Uterus (tissue), 2 donors: ENCODE measurements at regions not wholly inside any gene's neighbourhood (a gene's known extent, or its start where the extent isn't known, plus 50 kb on each side); places are given as distances from the start of the nearest gene placed in this dataset.

Experiments used
- POLR2A ChIP-seq, 2 donors: fragments of 450-650 bp; IDR thresholded peaks; one replicate each; pipeline ENCODE4 v1.6.1; 2016; ENCODE audit warnings: antibody characterized with exemption in 2 of 2, mild to moderate bottlenecking in 1 of 2, moderate library complexity in 1 of 2
- TF ChIP-seq, protein P1 (sequence below), 4 experiments: fragments of 200-600 bp in 2 of 4; fragments of 450-650 bp in 2 of 4; sonication (generic) in 2 of 4; IDR thresholded peaks; one replicate each; pipeline ENCODE4 v1.5.1; 2016 to 2019; ENCODE audit warnings: antibody characterized with exemption in 4 of 4, mild to moderate bottlenecking in 2 of 4, moderate library complexity in 1 of 4

DNA sequence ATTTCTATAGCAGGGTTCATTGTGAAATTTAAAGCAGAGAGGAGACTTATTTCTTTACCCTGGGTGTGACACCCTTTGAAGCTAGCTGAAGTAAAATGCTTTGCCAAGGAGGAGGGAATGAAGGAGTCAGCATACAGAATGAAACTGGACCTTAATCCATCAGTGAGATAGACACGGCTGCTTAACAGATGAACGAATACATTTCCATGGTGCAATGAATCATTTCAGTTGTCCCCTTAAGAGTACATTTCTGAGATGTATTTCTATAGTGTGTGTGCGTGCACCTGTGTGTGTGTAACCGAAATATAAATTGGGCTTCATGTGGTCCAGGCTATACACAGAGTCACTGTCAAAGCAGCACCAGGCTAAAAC, 73.8 kb upstream of the CD93 start:
- TF ChIP-seq, protein P1, sequence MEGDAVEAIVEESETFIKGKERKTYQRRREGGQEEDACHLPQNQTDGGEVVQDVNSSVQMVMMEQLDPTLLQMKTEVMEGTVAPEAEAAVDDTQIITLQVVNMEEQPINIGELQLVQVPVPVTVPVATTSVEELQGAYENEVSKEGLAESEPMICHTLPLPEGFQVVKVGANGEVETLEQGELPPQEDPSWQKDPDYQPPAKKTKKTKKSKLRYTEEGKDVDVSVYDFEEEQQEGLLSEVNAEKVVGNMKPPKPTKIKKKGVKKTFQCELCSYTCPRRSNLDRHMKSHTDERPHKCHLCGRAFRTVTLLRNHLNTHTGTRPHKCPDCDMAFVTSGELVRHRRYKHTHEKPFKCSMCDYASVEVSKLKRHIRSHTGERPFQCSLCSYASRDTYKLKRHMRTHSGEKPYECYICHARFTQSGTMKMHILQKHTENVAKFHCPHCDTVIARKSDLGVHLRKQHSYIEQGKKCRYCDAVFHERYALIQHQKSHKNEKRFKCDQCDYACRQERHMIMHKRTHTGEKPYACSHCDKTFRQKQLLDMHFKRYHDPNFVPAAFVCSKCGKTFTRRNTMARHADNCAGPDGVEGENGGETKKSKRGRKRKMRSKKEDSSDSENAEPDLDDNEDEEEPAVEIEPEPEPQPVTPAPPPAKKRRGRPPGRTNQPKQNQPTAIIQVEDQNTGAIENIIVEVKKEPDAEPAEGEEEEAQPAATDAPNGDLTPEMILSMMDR (IDR thresholded peaks at IDR 0.05): no peak
- no peak for TF ChIP-seq POLR2A (IDR thresholded peaks at IDR 0.05)
